Osteocyte (in vitro differentiated cells): ENCODE measurements at regions not wholly inside any gene's neighbourhood (a gene's known extent, or its start where the extent isn't known, plus 50 kb on each side); places are given as distances from the start of the nearest gene placed in this dataset.
"Not testable (repeated sequence)": the region's sequence is repeated elsewhere in the genome, so short reads cannot be mapped to it uniquely, and the experiment has no call there.

ENCODE experiments used
- DNase-seq: peaks from one replicate; pipeline ENCODE4 v3.0.0; 2021; ENCODE audit warnings: mixed read lengths; ENCODE audit not compliant: unreplicated experiment; ENCODE audit errors: extremely low spot score
- H3K27ac Mint-ChIP-seq: one replicate; pipeline ENCODE4 v1.8.0; 2021; ENCODE audit warnings: mild to moderate bottlenecking, mixed read lengths; ENCODE audit not compliant: unreplicated experiment
- H3K27me3 Mint-ChIP-seq: one replicate; pipeline ENCODE4 v1.8.0; 2021; ENCODE audit warnings: mixed read lengths; ENCODE audit not compliant: unreplicated experiment
- H3K36me3 Mint-ChIP-seq: one replicate; pipeline ENCODE4 v1.8.0; 2021; ENCODE audit warnings: mixed read lengths; ENCODE audit not compliant: unreplicated experiment
- H3K4me1 Mint-ChIP-seq: one replicate; pipeline ENCODE4 v1.8.0; 2021; ENCODE audit warnings: mixed read lengths; ENCODE audit not compliant: unreplicated experiment
- H3K4me3 Mint-ChIP-seq: one replicate; pipeline ENCODE4 v1.8.0; 2021; ENCODE audit warnings: mild to moderate bottlenecking, moderate library complexity, mixed read lengths; ENCODE audit not compliant: unreplicated experiment
- H3K9me3 Mint-ChIP-seq: one replicate; pipeline ENCODE4 v1.8.0; 2021; ENCODE audit warnings: mixed read lengths; ENCODE audit not compliant: unreplicated experiment
- TF ChIP-seq, protein P1 (sequence below): fragments of 200-600 bp; sonication (generic); IDR thresholded peaks from 2 replicates; pipeline ENCODE4 v1.5.0; 2021; ENCODE audit warnings: antibody characterized with exemption, mild to moderate bottlenecking, moderate library complexity

DNA sequence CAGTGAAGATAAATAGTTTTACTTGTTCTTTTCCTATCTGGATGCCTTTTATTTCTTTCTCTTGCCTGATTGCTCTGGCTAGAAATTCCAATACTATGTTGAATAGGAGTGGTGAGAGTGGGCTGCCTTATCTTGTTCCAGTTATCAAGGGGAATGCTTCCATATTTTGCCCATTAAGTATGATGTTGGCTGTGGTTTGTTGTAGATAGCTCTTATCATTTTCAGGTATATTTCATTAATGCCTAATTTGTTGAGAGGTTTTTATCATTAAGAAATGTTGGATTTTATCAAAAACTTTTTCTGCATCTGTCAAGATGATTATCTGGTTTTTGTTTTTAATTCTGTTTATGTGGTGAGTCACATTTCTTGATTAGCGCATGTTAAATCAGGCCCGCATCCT is 655.8 kb downstream of the NUP35 start:
- no peak for DNase-seq
- TF ChIP-seq, protein P1, sequence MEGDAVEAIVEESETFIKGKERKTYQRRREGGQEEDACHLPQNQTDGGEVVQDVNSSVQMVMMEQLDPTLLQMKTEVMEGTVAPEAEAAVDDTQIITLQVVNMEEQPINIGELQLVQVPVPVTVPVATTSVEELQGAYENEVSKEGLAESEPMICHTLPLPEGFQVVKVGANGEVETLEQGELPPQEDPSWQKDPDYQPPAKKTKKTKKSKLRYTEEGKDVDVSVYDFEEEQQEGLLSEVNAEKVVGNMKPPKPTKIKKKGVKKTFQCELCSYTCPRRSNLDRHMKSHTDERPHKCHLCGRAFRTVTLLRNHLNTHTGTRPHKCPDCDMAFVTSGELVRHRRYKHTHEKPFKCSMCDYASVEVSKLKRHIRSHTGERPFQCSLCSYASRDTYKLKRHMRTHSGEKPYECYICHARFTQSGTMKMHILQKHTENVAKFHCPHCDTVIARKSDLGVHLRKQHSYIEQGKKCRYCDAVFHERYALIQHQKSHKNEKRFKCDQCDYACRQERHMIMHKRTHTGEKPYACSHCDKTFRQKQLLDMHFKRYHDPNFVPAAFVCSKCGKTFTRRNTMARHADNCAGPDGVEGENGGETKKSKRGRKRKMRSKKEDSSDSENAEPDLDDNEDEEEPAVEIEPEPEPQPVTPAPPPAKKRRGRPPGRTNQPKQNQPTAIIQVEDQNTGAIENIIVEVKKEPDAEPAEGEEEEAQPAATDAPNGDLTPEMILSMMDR: no peak
- Mint-ChIP-seq H3K4me3 (no peak overlapping the region), H3K9me3 (peaks cover 12% of the 10 kb centered on the region), H3K4me1 (no peaks in the 10 kb centered on the region), H3K27ac (no peak overlapping the region), H3K27me3 (no peaks in the 10 kb centered on the region), H3K36me3 (no peaks in the 10 kb centered on the region)

DNA sequence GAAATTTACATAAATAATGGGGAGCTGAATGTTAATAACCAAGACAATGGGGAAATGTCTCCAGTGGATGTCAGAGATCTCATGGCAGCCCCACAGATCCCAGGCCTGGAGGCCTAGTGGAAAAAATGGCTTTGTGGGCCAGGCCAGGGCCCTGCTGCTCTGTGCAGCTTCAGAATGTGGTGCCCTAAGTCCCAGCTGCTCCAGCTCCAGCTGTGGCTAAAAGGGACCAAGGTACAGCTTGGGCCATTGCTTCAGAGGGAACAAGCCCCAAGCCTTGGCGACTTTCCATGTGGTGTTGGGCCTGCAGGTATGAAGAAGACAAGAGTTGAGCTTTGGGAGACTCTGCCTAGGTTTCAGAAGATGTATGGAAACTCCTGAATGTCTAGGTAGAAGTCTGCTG is 658.2 kb downstream of the NUP35 start:
- peaks cover 8% of the 10 kb centered on the region for H3K9me3 Mint-ChIP-seq
- H3K27ac Mint-ChIP-seq: no peak overlapping the region
- H3K36me3 Mint-ChIP-seq: no peaks in the 10 kb centered on the region
- H3K4me3 Mint-ChIP-seq: no peak overlapping the region
- DNase-seq: no peak
- H3K27me3 Mint-ChIP-seq: no peaks in the 10 kb centered on the region
- H3K4me1 Mint-ChIP-seq: no peaks in the 10 kb centered on the region
- TF ChIP-seq, protein P1: no peak

DNA sequence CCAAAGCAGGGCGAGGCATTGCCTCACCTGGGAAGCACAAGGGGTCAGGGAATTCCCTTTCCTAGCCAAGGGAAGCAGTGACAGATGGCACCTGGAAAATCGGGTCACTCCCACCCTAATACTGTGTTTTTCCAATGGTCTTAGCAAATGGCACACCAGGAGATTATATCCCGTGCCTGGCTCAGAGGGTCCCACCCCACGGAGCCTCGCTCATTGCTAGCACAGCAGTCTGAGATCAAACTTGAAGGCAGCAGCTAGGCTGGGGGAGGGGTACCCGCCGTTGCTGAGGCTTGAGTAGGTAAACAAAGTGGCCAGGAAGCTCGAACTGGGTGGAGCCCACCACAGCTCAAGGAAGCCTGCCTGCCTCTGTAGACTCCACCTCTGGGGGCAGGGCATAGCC is 664.6 kb downstream of the NUP35 start:
- H3K4me1 Mint-ChIP-seq, H3K4me3 Mint-ChIP-seq, H3K36me3 Mint-ChIP-seq, DNase-seq, H3K27me3 Mint-ChIP-seq, H3K27ac Mint-ChIP-seq: not testable (repeated sequence)
- peaks cover 14% of the 10 kb centered on the region for H3K9me3 Mint-ChIP-seq

DNA sequence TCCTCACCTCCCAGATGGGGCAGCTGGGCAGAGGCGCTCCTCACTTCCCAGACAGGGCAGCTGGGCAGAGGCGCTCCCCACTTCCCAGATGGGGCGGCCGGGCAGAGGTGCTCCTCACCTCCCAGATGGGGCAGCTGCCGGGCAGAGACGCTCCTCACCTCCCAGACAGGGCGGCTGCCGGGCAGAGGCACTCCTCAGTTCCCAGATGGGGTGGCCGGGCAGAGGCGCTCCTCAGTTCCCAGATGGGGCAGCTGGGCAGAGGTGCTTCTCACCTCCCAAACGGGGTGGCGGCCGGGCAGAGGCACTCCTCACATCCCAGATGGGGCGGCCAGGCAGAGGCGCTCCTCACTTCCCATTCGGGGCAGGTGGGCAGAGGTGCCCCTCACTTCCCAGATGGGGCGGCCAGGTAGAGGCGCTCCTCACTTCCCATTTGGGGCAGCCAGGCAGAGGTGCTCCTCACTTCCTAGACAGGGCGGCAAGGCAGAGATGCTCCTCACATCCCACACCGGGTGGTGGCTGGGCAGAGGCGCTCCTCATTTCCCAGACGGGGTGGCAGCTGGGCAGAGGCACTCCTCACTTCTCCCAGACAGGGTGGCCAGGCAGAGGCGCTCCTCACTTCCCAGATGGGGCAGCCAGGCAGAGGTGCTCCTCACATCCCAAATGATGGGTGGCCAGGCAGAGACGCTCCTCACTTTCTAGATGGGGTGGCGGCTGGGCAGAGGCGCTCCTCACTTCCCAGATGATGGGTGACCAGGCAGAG is 668.1 kb downstream of the NUP35 start:
- not testable (repeated sequence) for H3K4me1 Mint-ChIP-seq, H3K27me3 Mint-ChIP-seq, DNase-seq, H3K27ac Mint-ChIP-seq, H3K36me3 Mint-ChIP-seq, H3K4me3 Mint-ChIP-seq
- H3K9me3 Mint-ChIP-seq: peaks cover 23% of the 10 kb centered on the region

DNA sequence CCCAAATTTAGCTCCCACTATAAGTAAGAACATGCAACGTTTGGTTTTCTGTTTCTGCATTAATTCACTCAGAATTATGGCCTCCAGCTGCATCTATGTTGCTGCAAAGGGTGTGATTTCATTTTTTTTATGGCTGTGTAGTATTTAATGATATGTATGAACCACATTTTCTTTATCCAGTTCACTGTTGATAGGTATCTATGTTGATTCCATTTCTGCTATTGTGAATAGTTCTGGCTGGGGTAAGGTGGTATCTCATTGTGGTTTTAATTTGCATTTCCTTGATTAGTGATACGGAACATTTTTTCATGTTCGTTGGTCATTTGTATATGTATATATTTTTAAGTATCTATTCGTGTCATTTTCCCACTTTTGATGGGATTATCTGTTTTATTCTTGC is 674.3 kb downstream of the NUP35 start:
- H3K4me1 Mint-ChIP-seq: no peaks in the 10 kb centered on the region

DNA sequence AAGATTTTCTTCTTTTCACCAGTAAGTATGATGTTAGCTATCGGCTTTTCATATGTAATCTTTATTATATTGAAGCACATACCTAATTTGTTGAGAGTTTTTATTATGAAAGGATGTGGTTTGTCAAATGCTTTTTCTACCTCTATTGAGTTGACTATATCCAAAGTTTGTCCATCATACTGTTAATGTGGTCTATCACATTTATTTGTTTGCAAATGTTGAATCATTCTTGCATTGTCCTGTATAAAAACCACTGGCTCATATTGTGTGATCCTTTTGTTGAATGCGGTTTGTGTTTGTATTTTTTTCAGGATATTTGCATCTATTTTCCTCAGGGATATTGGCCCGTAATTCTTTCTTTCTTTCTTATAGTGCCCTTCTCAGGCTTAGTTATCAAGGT is 675.5 kb downstream of the NUP35 start:
- TF ChIP-seq, protein P1: no peak
- no peaks in the 10 kb centered on the region for H3K27me3 Mint-ChIP-seq
- H3K9me3 Mint-ChIP-seq: peaks cover 10% of the 10 kb centered on the region
- H3K27ac Mint-ChIP-seq: no peak overlapping the region
- no peaks in the 10 kb centered on the region for H3K36me3 Mint-ChIP-seq
- no peaks in the 10 kb centered on the region for H3K4me1 Mint-ChIP-seq
- no peak for DNase-seq
- H3K4me3 Mint-ChIP-seq: no peak overlapping the region

More for the DNA sequence above, 674.3 kb downstream of the NUP35 start:
- Mint-ChIP-seq H3K4me3 (no peak overlapping the region), H3K36me3 (no peaks in the 10 kb centered on the region), H3K9me3 (peaks cover 14% of the 10 kb centered on the region), H3K27ac (no peak overlapping the region), H3K27me3 (no peaks in the 10 kb centered on the region)
- TF ChIP-seq, protein P1: no peak
- DNase-seq: no peak
